ENCODE measurements at regions not wholly inside any gene's neighbourhood (a gene's known extent, or its start where the extent isn't known, plus 50 kb on each side); places are given as distances from the start of the nearest gene placed in this dataset.

DNA sequence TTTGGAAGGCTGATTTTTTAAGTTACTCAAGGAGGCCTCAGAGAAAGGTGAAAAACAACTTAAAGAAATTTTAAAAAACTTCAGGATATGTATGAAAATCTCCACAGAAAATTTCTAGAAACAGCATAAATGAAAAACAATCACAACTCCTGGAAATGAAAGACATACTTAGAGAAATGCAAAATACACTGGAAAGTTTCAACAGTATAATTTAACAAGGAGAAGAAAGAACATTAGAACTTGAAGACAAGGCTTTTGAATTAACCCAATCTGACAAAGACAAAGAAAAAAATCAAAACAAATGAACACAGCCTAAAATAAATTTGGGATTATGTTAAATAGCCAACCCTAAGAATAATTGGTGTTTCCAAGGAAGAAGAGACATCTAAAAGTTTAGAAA lies 300.5 kb downstream of the ANTXR2 start:
- TF ChIP-seq EMX1 (CRISPR knock-in tag; IDR thresholded peaks at IDR 0.05) (no peak), ARID4B (CRISPR knock-in tag; IDR thresholded peaks at IDR 0.05; ENCODE audit: borderline replicate concordance) (no peak)
- no peak overlapping the region for H3K27ac Mint-ChIP-seq
- ChIA-PET POLR2A (no interaction called here), CTCF (no interaction called here)
- no peaks in the 10 kb centered on the region for H3K27me3 Mint-ChIP-seq (ENCODE audit: low read depth)
- ATAC-seq (no peak), DNase-seq (ENCODE audit: low spot score) (no peak)
- no peaks in the 10 kb centered on the region for H3K4me1 Mint-ChIP-seq
- peaks cover 80% of the 10 kb centered on the region for H3K9me3 Mint-ChIP-seq
- peaks cover 40% of the 10 kb centered on the region for H3K36me3 Mint-ChIP-seq
- no peak overlapping the region for H3K4me3 Mint-ChIP-seq

DNA sequence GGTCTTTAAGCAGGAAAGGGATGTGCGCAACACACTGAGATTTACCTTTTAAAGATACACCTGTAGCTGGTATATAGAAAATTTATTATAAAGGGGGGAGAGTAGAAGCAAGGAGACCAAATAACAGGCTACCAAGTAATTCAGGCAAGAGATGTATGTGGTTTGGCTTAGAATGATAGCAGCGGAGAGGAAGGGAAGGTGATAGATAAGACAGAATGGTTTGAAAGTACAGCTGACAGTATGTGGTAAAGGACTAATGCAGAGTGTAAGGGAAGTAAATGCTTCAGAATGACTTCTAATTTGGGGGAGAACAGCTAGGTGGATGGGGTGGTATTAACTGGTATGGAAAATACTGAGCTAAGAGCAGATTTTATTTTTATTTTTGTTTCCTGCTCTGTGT lies 308.9 kb downstream of the ANTXR2 start:
- Mint-ChIP-seq H3K27ac (no peak overlapping the region; the same call in 1 of the 2 replicates), H3K4me1 (no peaks in the 10 kb centered on the region), H3K9me3 (peaks cover 31% of the 10 kb centered on the region), H3K27me3 (ENCODE audit: low read depth) (no peaks in the 10 kb centered on the region), H3K4me3 (no peak overlapping the region), H3K36me3 (peaks cover 15% of the 10 kb centered on the region)
- no peak for DNase-seq (ENCODE audit: low spot score)
- TF ChIP-seq, protein P1, sequence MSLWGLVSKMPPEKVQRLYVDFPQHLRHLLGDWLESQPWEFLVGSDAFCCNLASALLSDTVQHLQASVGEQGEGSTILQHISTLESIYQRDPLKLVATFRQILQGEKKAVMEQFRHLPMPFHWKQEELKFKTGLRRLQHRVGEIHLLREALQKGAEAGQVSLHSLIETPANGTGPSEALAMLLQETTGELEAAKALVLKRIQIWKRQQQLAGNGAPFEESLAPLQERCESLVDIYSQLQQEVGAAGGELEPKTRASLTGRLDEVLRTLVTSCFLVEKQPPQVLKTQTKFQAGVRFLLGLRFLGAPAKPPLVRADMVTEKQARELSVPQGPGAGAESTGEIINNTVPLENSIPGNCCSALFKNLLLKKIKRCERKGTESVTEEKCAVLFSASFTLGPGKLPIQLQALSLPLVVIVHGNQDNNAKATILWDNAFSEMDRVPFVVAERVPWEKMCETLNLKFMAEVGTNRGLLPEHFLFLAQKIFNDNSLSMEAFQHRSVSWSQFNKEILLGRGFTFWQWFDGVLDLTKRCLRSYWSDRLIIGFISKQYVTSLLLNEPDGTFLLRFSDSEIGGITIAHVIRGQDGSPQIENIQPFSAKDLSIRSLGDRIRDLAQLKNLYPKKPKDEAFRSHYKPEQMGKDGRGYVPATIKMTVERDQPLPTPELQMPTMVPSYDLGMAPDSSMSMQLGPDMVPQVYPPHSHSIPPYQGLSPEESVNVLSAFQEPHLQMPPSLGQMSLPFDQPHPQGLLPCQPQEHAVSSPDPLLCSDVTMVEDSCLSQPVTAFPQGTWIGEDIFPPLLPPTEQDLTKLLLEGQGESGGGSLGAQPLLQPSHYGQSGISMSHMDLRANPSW (CRISPR knock-in tag; conservative IDR thresholded peaks at IDR 0.05; ENCODE audit: low read depth), result no peak
- no peak for TF ChIP-seq HMGA2 (CRISPR knock-in tag; IDR thresholded peaks at IDR 0.05)
- ATAC-seq, result no peak
- POLR2A ChIA-PET, result no interaction called here
- CTCF ChIA-PET, result no interaction called here

DNA sequence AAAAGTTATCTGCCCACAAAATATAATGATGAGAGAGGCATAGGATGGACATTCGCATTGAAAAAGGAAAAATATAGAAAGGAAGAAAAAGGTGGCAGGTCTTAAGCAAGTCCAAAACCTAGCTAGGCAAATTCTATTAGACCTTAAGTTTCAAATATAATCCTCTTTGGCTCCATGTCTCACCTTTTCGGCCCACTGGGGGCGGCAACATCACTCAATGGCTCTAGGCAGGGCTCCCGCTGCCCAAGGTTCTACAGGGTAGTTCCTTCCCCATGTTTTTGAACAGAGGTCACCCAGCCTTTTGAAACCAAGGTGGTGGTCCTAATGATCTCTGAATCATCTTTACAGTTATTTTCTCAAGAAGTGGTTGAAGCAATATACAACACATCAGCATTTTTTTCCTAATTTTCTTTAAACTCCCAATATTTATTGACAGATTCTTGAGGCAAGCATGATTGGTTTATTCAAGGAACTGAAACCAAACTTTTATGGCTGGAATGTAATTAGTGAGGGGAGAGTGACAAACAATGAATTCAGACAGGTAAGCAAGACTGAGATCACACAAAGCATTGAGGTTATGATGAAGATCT lies 309.4 kb downstream of the ANTXR2 start:
- ATAC-seq (peak; percentile 62), DNase-seq (ENCODE audit: low spot score) (peak; percentile 20)
- POLR2A ChIA-PET, result no interaction called here
- Mint-ChIP-seq H3K9me3 (peaks cover 29% of the 10 kb centered on the region), H3K36me3 (peaks cover 15% of the 10 kb centered on the region), H3K4me1 (no peaks in the 10 kb centered on the region), H3K27me3 (ENCODE audit: low read depth) (no peaks in the 10 kb centered on the region), H3K4me3 (no peak overlapping the region), H3K27ac (no peak overlapping the region)
- TF ChIP-seq ZNF219 (CRISPR knock-in tag; IDR thresholded peaks at IDR 0.05; ENCODE audit: borderline replicate concordance) (no peak), TP53 (CRISPR knock-in tag; IDR thresholded peaks at IDR 0.05) (no peak), FOXJ3 (CRISPR knock-in tag; IDR thresholded peaks at IDR 0.05; ENCODE audit: borderline replicate concordance) (no peak), TEAD4 (CRISPR knock-in tag; IDR thresholded peaks at IDR 0.05) (no peak), CREM (CRISPR knock-in tag; IDR thresholded peaks at IDR 0.05) (no peak)
- TF ChIP-seq, protein P2, sequence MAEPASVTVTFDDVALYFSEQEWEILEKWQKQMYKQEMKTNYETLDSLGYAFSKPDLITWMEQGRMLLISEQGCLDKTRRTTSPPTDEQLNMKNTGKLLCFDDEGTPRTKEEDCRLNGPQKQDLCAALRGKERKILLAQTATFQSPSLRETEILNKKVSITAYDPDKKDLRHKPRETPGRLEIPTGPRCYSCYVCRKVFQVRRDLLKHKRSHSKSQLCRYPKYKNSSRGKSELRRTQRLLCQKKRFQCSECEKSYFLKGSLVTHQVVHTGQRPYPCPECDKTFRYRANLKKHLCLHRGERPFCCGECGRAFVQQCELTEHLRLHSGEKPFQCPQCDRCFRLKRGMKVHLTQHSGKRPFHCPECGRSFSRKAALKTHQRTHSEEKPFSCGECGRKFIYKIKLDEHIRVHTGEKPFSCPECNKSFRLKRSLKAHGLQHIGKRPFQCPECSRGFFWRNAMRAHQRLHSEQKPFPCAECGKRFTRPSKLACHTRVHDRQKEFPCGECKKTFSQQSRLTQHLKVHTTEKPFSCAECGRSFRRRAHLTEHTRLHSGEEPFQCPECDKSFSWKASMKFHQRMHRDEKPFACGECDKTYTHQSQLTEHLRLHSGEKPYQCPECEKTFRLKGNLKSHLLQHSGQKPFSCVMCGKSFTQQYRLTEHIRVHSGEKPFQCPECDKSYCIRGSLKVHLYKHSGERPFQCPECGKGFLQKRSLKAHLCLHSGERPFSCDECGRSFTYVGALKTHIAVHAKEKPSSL (CRISPR knock-in tag; conservative IDR thresholded peaks at IDR 0.05), result no peak
- TF ChIP-seq, protein P3, sequence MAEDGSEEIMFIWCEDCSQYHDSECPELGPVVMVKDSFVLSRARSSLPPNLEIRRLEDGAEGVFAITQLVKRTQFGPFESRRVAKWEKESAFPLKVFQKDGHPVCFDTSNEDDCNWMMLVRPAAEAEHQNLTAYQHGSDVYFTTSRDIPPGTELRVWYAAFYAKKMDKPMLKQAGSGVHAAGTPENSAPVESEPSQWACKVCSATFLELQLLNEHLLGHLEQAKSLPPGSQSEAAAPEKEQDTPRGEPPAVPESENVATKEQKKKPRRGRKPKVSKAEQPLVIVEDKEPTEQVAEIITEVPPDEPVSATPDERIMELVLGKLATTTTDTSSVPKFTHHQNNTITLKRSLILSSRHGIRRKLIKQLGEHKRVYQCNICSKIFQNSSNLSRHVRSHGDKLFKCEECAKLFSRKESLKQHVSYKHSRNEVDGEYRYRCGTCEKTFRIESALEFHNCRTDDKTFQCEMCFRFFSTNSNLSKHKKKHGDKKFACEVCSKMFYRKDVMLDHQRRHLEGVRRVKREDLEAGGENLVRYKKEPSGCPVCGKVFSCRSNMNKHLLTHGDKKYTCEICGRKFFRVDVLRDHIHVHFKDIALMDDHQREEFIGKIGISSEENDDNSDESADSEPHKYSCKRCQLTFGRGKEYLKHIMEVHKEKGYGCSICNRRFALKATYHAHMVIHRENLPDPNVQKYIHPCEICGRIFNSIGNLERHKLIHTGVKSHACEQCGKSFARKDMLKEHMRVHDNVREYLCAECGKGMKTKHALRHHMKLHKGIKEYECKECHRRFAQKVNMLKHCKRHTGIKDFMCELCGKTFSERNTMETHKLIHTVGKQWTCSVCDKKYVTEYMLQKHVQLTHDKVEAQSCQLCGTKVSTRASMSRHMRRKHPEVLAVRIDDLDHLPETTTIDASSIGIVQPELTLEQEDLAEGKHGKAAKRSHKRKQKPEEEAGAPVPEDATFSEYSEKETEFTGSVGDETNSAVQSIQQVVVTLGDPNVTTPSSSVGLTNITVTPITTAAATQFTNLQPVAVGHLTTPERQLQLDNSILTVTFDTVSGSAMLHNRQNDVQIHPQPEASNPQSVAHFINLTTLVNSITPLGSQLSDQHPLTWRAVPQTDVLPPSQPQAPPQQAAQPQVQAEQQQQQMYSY (CRISPR knock-in tag; IDR thresholded peaks at IDR 0.05), result no peak
- TF ChIP-seq, protein P1 (CRISPR knock-in tag; conservative IDR thresholded peaks at IDR 0.05; ENCODE audit: low read depth), result no peak
- CTCF ChIA-PET, result no interaction called here
